ENCODE measurements at regions not wholly inside any gene's neighbourhood (a gene's known extent, or its start where the extent isn't known, plus 50 kb on each side); places are given as distances from the start of the nearest gene placed in this dataset.

DNA sequence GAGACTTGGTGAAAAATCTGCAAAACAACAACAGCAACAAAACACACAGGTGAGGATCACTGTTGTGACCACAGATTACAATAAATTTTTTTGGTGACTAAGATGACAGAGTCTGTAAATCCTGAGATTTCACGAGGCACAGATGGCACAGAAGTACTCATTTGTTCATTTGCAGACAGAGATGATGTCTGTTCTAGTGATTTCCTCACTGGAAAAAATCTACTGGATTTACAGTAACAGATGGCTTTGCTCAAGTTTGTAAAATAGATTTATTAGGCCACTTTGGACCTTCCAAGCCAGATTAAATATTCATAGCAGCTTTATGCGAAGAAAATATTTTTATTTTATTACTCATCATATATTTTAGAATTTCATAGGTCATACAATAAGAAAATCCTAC is 113.5 kb upstream of the IL6 start:
- Histone ChIP-seq H2AK5ac (ENCODE audit: low read depth, low read length) (no peak overlapping the region), H3K36me3 (ENCODE audit: control insufficient read depth in 2 of 4, insufficient read depth in 4 of 4, low read length in 3 of 4) (no peaks in the 10 kb centered on the region; a peak in 1 of 8 replicates), H3K4me1 (replicated peaks in 1 of 4; ENCODE audit: control insufficient read depth in 3 of 4, insufficient read depth in 4 of 4, low read length in 3 of 4) (peaks cover 0 to 3% (median 0%) of the 10 kb centered on the region in 4 experiments; a peak in 2 of 7 replicates), H2BK15ac (ENCODE audit: low read length) (no peak overlapping the region), H2BK120ac (replicated peaks; ENCODE audit: low read depth, low read length) (no peak overlapping the region), H3K14ac (ENCODE audit: insufficient read length) (no peak overlapping the region), H4K8ac (ENCODE audit: extremely low read depth, insufficient read depth, low read length) (no peak overlapping the region), H3K27me3 (replicated peaks in 1 of 4; ENCODE audit: control insufficient read depth in 3 of 4, extremely low read depth in 1 of 4, insufficient read depth in 3 of 4, low read length in 3 of 4) (no peaks in the 10 kb centered on the region), H3K23ac (ENCODE audit: insufficient read length) (no peak overlapping the region), H3K27ac (ENCODE audit: low read depth, low read length) (no peak overlapping the region), H2BK5ac (ENCODE audit: low read depth, low read length) (no peak overlapping the region), H4K5ac (ENCODE audit: insufficient read length, low read depth, low read length) (no peak overlapping the region), H3K18ac (ENCODE audit: extremely low read depth, low read length) (no peak overlapping the region), H3K4me2 (ENCODE audit: insufficient read depth in 1 of 2, low read depth in 2 of 2, low read length in 2 of 2) (no peak overlapping the region), H2AFZ (ENCODE audit: low read length) (no peak overlapping the region), H2BK20ac (ENCODE audit: low read length) (no peak overlapping the region), H3K23me2 (ENCODE audit: low read depth, low read length) (no peaks in the 10 kb centered on the region; the same call in 1 of the 2 replicates), H4K20me1 (replicated peaks in 1 of 2; ENCODE audit: control insufficient read depth in 1 of 2, insufficient read depth in 2 of 2, low read length in 2 of 2) (no peaks in the 10 kb centered on the region), H3K4me3 (ENCODE audit: extremely low read depth in 1 of 4, insufficient read depth in 2 of 4, low read depth in 3 of 4, low read length in 4 of 4) (no peak overlapping the region), H3K4ac (replicated peaks; ENCODE audit: insufficient read length, low read depth, low read length) (no peak overlapping the region), H3K9ac (replicated peaks in 1 of 4; ENCODE audit: extremely low read depth in 1 of 4, low read depth in 3 of 4, low read length in 3 of 4) (no peak overlapping the region), H3K9me3 (ENCODE audit: insufficient read depth in 2 of 2, low read depth in 1 of 2, low read length in 1 of 2) (peaks cover 3 to 6% of the 10 kb centered on the region in 2 experiments), H2BK12ac (ENCODE audit: low read depth, low read length) (no peak overlapping the region), H3K56ac (replicated peaks; ENCODE audit: insufficient read length, low read depth, low read length) (no peak overlapping the region), H3K79me2 (ENCODE audit: control insufficient read depth in 1 of 2, insufficient read depth in 2 of 2, low read length in 2 of 2) (no peaks in the 10 kb centered on the region), H3K79me1 (ENCODE audit: low read depth, low read length) (no peaks in the 10 kb centered on the region), H4K91ac (replicated peaks; ENCODE audit: insufficient read length, low read length) (no peak overlapping the region)
- TF ChIP-seq YY1 (IDR thresholded peaks at IDR 0.05; ENCODE audit: low read depth, low read length) (no peak), JUND (IDR thresholded peaks at IDR 0.05; ENCODE audit: low read length) (no peak), SIN3A (conservative IDR thresholded peaks at IDR 0.05 in 1 of 2, IDR thresholded peaks at IDR 0.05 in 1 of 2; ENCODE audit: low read depth in 1 of 2, low read length in 2 of 2) (no peak), SP2 (IDR thresholded peaks at IDR 0.05; ENCODE audit: low read length) (no peak)
- WGBS, 2 experiments (ENCODE audit: extremely low coverage in 1 of 2, insufficient coverage in 1 of 2, insufficient read length in 1 of 2, insufficient replicate concordance in 2 of 2, low coverage in 1 of 2, low lambda C conversion rate in 2 of 2, missing lambda C conversion rate in 1 of 2), result 87% methylated on average over 2 of the region's 2 CpGs; no CpG with 5 or more reads in 1 of the 2 experiments
- ChIA-PET POLR2A (ENCODE audit: partially characterized antibody) (no interaction called here), CTCF (ENCODE audit: partially characterized antibody) (interaction anchor here (0.6 to 1.4 kb wide), 4 partner anchors 25 to 491 kb away, joined by 3 to 5 read pairs (median 4); no protein-coding TSS in a partner anchor)
- DNase-seq (ENCODE audit: low read depth in 1 of 2, low spot score in 2 of 2) (no peak), FAIRE-seq (no peak)
